GM13977 (cell line): ENCODE measurements at regions not wholly inside any gene's neighbourhood (a gene's known extent, or its start where the extent isn't known, plus 50 kb on each side); places are given as distances from the start of the nearest gene placed in this dataset.
A peak's percentile ranks its signal among the peaks of the same experiment; 100 is the strongest.
"Not testable (repeated sequence)": the region's sequence is repeated elsewhere in the genome, so short reads cannot be mapped to it uniquely, and the experiment has no call there.

Source experiments
- DNase-seq: peaks from one replicate; pipeline ENCODE4 v3.0.0; 2012; ENCODE audit warnings: low spot score
- CTCF ChIP-seq: IDR thresholded peaks from 2 replicates; pipeline ENCODE4 v1.5.1; 2012; ENCODE audit warnings: mild to moderate bottlenecking, control low read depth; ENCODE audit not compliant: insufficient read depth; ENCODE audit errors: extremely low read depth, missing control alignments
- in situ Hi-C: fragments of 300-500 bp; cut with MboI; formaldehyde crosslinking; loops from one replicate; pipeline ENCODE4 v1.12.0; 2022; ENCODE audit warnings: low sequenced_read_pairs, low pct_unique_long_range_greater_than_20kb, mixed read lengths, inconsistent platforms; ENCODE audit not compliant: unreplicated experiment

DNA sequence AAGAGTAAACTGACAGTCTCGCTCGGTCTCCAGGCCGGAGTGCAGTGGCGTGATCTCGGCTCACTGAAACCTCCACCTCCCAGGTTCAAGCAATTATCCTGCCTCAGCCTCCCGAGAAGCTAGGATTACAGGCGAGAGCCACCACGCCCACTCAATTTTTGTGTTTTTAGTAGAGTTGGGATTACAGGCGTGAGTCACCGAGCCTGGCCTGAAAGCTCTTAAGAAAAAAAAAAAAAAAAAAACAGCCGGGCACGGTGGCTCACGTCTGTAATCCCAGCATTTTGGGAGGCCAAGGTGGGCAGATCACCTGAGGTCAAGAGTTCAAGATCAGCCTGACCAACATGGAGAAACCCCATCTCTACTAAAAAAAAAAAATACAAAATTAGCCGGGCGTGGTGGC lies 55.3 kb upstream of the THOC2 start:
- DNase-seq, in situ Hi-C loops: not testable (repeated sequence)

GRCh38 chrX:123788744-123789143 lies 55.9 kb upstream of the THOC2 start:
- TF ChIP-seq CTCF = no peak
- no peak for DNase-seq
- in situ Hi-C loops = no loop called here

DNA sequence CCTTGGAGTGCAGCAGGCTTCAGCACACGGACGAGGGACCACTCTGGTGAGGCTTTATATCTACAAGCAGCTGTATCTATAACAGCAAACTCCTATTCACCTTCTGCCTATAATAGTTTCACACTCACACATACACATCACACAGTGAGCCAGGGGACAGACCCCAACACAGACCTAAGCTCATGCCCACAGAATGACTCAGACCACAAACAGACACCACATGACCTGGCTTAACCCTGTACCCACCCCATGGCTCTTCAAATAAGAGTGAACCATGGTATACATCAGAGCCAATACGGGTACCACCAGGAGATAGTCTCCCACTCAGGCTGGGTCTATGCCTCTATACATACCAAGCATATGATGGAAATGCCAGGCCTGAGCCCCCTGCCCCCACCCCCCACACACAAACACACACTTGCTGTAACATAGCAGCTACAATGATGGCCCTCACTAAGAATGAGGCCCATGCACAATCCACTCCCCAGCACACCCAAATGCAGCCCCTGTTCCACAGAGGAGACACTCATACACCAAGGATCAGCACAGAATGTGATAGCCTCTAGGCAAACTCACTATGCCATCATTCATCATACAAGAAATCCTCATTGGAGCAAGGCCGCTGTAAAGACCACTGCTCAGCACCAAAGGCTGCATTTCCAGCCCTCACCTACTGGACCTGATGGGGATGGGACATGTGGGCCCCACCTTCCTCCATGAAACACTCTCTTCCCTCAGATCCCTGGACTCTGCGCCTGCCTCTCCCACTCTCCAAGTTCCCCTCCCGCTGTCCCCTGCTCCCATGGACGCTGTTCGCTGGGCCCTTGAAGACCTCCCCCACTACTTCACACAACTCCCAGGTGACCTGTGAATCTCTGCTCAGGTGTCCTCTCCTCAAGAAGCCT lies 62.1 kb upstream of the XIAP start:
- no peak for TF ChIP-seq CTCF
- DNase-seq = no peak
- in situ Hi-C loops = no loop called here

DNA sequence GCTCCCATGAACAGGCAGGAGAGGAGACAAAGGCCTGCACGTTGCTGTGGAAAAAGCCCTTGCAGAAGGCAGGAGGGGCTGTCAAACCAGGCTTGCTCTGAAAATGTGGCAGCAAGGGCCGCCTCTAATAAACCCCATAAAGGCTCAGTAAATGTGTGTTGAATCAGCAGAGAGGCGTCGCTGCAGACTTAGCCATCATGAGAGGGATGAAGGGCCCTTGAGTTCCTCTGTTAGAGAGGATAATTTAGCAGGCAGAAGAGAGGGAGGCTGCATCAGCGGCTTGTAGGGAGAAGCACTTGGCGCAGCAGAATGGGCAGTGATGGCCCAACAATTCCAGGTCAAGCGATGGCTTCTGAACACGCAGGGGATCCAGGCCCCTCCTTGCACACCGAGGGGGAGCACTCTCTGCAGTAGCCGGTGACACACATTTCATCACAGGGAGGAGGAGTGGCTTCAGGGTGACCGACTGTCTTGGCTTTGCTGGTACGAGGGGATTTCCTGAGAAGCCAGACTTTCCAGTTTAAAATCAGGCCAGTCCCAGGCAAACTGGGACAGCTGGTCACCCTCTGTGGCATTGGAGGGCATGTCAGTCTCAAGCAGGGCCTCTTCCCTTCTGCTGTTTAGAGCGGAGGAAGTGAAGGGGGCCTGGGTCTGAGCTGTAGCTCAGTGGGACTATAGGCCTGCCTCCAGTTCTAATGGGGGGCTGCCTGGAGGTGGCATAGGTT lies 61.0 kb upstream of the XIAP start:
- in situ Hi-C loops = not testable (repeated sequence)

GRCh38 chrX:123801901-123802300 lies 58.0 kb upstream of the XIAP start:
- no peak for TF ChIP-seq CTCF
- in situ Hi-C loops = no loop called here
- no peak for DNase-seq

More for the DNA sequence above, 61.0 kb upstream of the XIAP start:
- DNase-seq = not testable (repeated sequence)

GRCh38 chrX:123803331-123803983 lies 56.4 kb upstream of the XIAP start:
- in situ Hi-C loops = no loop called here
- TF ChIP-seq CTCF = no peak
- peak; percentile 24 for DNase-seq

GRCh38 chrX:123803984-123804365 lies 55.9 kb upstream of the XIAP start:
- in situ Hi-C loops, DNase-seq: not testable (repeated sequence)
